ENCODE measurements at regions not wholly inside any gene's neighbourhood (a gene's known extent, or its start where the extent isn't known, plus 50 kb on each side); places are given as distances from the start of the nearest gene placed in this dataset.
"Not testable (repeated sequence)": the region's sequence is repeated elsewhere in the genome, so short reads cannot be mapped to it uniquely, and the experiment has no call there.

- TF ChIP-seq EZH2 (IDR thresholded peaks at IDR 0.05; ENCODE audit: insufficient read depth, poor library complexity, severe bottlenecking); EZH2phosphoT487 (IDR thresholded peaks at IDR 0.05; ENCODE audit: insufficient read depth, low read depth): not testable (repeated sequence)
Measured at GRCh38 chr14:106626469-106626868, 1100.1 kb downstream of the TMEM121 start.
